8988T (cell line): ENCODE measurements at regions not wholly inside any gene's neighbourhood (a gene's known extent, or its start where the extent isn't known, plus 50 kb on each side); places are given as distances from the start of the nearest gene placed in this dataset.
"Not testable (repeated sequence)": the region's sequence is repeated elsewhere in the genome, so short reads cannot be mapped to it uniquely, and the experiment has no call there.

Source experiments
- DNase-seq: peaks from one replicate; pipeline ENCODE4 v3.0.0; 2011

GRCh38 chr4:128758314-128758922 is 51.1 kb upstream of the JADE1 start:
- DNase-seq = no peak

DNA sequence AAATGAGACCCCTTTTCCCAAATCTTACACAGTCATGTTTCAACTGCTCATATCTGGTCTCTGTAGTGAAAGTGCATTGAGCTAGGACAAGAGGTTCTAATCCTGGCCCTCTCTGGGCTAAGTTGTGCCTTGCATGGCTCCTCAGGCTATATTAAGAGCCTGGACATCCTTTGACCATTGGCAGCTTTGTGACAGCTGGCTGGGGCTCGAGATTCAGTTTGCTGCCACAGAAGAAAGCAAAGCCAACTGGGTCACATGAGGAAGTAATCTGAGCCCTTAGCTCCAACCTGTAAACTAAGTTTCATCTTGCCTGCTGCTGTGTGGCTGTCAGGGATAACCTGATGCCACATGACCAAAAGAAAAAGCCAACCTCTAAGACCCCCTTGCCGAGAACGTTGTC is 51.8 kb upstream of the JADE1 start:
- DNase-seq = no peak

DNA sequence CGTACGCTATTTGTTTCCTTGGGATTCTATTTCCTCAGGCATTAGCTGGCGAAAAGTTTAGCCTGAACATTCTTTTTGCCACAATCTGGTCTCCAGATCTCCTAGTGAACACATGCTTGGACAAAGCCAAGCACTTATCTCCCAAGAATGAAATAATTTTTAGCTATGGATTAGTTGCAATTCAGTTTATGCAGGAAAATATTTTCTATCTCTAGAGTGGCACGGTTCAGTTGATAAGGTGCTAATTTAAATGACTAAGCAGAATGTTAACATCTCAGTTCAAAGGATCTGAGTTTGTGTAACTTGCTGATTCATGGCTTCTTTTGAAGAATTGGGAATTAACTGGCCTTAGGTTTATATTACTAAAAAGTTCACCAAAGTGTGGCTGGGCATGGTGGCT is 58.1 kb upstream of the JADE1 start:
- DNase-seq = no peak

DNA sequence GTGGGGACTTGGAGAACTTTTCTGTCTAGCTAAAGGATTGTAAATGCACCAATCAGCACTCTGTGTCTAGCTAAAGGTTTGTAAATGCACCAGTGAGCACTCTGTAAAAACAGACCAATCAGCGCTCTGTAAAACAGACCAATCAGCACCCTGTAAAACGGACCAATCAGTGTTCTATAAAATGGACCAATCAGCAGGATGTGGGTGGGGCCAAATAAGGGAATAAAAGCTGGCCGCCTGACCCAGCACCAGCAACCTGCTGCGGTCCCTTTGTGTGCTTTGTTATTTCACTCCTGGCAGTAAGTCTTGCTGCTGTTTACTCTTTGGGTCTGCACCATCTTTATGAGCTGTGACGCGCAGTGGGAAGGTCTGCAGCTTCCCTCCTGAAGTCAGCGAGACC is 67.8 kb upstream of the JADE1 start:
- DNase-seq = not testable (repeated sequence)

DNA sequence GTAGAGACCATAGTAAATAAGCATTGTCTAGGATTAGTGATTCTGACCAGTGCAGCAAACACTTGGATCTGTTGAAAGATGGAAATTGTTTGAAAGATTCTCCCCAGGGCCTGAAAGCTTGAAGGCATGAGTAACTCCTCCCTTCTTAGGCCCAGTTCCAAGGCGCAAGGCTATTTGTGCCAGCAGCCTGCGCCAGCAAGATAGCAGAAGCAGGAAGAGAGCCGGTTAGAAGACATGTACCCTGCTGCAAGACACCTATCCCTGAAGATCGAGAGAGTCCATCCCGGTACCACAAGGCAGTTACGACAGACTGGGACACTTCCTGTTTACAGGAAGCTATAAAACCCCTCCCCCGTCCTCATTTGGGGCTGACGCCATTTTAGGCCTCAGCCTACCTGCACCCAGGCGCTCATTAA is 72.4 kb upstream of the JADE1 start:
- DNase-seq = no peak

DNA sequence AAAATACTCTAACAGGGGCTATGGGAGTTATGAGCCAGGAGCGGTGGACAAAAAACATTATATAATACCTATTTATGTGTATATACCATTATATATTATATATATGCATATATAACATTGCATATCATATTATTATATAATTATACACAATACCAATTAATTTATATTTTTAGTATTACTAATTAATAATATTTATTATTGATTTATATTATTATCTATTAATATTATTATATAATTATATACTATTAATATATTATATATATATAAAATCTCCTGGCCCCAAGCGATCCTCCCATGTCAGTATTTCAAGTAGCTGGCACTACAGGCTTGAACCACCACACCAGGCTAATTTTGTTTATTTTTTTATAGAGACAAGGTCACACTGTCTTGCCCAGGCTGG is 73.8 kb upstream of the JADE1 start:
- no peak for DNase-seq

GRCh38 chr4:128728190-128728589 is 81.3 kb upstream of the JADE1 start:
- DNase-seq = no peak

GRCh38 chr4:128727658-128728057 is 81.8 kb upstream of the JADE1 start:
- DNase-seq = no peak

- DNase-seq = no peak
Observed at GRCh38 chr4:128725405-128726055, 84.0 kb upstream of the JADE1 start.

DNA sequence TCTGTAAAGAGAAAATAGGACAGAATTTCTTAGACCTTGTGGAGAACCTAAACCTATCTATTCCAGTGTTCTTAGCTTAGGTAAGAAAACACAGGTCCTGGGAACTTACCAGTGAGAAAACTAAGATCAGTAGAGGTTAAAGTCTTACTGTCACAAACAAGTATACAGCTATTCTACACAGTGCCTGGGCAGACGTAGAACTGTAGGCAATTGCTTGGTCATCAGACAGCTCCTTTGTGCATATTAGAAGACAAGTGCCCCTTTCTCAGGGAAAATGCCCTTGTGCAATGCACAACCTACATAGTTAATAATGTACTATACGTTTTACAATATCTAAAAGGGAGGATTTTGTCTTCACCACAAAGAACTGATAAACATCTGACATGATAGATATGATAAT is 86.6 kb upstream of the JADE1 start:
- no peak for DNase-seq

DNA sequence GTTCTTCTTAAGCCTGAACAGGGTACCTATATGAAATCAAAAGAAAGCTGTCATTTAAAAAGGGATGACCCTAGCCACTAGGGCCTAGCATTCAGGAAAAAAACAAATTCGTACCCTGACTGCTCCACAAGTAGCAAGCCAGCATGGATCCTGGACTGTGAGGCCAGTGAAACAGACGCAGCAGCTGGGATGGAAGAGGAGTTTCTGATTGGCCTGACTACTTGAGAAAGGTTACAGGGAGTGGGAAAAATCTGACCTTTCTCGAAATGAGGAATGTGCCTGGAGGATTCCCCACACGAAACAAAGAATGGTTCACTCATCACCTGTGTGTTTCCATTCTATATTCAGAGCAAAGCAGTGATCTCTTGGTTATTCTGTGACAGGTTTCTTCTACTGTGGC is 87.6 kb upstream of the JADE1 start:
- DNase-seq = no peak

- DNase-seq = no peak
Observed at GRCh38 chr4:128720270-128720669, 89.2 kb upstream of the JADE1 start.

- no peak for DNase-seq
Observed at GRCh38 chr4:128718768-128719167, 90.7 kb upstream of the JADE1 start.

DNA sequence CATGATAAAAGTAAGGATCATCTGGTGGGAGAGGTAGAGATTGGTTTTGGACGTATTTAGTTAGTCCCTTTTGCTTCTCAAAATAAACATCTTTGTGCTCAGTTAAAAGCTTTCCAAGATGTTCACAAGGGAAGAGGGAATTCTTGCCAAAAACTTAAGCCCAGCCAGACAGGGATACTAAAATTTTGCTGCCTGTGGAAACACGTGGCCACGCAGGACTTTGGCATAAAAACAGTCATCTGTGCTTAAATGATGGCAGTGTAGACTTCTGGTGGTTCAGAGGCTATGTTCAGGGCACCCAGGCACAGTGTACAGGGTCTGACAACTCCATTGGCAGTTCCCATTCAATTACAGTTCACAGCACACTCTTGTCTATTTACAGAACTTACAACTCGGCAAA is 93.2 kb upstream of the JADE1 start:
- DNase-seq = no peak

- no peak for DNase-seq
Observed at GRCh38 chr4:128715616-128716015, 93.9 kb upstream of the JADE1 start.

GRCh38 chr4:128711361-128711760 is 98.1 kb upstream of the JADE1 start:
- DNase-seq = no peak

DNA sequence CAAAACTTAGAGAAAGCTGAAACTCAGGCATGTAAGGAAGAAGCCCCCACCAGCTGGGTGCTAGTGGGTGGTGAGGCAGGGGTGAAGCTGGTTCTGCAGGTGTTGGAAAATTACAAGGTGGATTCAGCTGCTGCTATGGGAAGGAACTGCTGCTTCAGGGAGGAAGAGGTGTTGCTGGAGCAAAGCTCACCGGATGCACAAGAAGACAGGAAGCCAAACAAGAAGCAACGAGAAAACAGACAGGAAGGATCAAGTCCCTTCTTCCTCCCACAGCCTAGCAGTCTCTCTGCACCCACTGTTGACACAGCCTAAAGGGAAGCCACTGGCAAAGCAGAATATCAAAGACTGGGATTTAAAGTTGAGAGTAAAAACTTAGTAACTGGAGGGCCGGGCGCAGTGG is 100.2 kb upstream of the JADE1 start:
- no peak for DNase-seq

DNA sequence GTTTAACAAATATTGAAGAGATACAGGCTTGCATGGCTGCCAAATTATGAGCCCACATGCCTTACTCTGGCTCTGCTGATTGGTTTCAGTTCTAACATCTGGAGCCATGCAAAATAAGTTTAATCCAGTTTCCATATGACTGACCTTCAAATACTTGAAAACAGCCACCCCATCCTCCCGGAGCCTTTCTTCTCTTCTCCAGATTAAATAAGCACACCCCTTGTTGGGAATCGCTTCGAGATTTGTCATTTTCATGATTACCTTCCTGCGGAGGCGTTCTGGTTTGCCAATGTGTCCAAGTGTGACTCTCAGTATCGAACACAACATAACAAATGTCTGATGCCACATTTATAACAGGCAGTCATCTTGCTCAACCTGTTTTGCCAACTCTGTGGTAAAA is 101.6 kb upstream of the JADE1 start:
- no peak for DNase-seq

GRCh38 chr4:128703948-128704347 is 105.6 kb upstream of the JADE1 start:
- DNase-seq = no peak

DNA sequence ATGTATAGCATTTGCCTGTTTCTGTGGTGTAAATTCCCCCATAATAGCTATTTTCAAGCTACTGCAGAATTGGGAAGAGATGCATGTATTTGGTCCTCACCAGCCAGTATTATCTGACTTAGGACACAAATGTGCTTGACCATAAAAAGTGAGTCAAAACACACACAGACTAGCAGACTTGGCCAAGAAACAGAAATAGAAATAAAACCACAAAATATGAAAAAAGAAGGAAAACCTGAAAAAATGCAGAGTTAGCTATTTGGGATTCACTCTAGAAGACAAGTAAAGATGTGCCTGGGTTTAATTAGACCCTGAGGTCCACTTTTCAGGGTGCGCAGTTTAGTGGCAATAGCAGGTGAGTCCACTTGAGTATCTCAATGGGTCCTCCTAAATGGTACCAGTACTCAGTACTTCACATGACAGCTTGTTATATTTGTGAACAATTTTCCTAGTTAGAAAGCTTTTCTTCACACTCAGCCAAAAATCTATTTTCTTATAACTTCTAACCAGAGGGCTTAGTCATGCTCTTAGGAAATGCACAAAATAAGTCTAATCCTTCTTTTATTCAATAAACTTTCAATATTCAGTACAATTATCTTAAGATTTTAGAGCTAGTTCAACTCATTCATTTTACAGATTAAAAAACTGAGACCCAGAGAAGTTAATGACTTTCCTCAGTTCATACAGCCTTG is 108.7 kb upstream of the JADE1 start:
- DNase-seq = no peak

DNA sequence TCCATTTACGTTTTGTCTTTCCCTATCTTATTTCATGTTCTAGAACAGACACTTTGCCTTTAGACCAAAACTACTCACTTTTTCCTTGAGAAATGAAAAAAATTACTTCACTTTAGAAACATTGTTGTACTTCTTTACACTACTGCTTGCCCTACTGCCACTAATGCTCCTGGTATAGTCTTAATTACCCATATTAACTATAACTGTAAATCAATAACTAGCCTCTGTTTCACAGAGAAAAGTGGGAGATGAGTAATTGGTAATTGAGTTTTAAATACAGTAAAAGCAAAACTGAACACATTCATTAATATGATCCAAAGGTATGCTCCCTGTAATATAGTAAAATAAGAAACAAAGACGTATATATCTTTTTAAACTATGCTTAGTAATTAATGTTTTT is 111.1 kb upstream of the JADE1 start:
- DNase-seq = no peak

- no peak for DNase-seq
Observed at GRCh38 chr4:128697323-128697722, 112.2 kb upstream of the JADE1 start.

DNA sequence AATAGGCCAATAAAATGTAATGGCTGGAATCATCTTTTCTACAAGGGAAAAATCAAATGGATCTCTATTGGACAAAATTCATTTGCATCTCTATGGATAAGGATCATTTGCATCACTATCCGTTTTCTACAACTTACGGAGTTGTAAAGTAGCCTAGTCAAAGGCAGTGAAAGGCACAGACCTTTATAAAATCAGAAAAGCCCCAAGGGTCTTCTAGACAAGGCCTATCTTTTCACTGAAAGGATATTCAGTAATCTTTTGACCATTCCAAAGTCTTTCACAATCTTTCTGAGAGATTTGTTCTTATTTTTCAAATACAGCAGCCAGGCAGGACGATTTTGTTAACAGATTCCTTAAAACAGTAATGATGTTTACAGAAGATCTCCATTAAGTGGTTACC is 119.5 kb upstream of the JADE1 start:
- no peak for DNase-seq

GRCh38 chr4:128688846-128689437 is 120.6 kb upstream of the JADE1 start:
- DNase-seq = no peak
